Prostate gland (tissue), 2 donors: ENCODE measurements at regions not wholly inside any gene's neighbourhood (a gene's known extent, or its start where the extent isn't known, plus 50 kb on each side); places are given as distances from the start of the nearest gene placed in this dataset.

Experiments
- POLR2A ChIP-seq: fragments of 450-650 bp; IDR thresholded peaks from one replicate; pipeline ENCODE4 v1.6.1; 2016; ENCODE audit warnings: antibody characterized with exemption, mild to moderate bottlenecking
- POLR2AphosphoS5 ChIP-seq: sonication (generic); formaldehyde crosslinking; IDR thresholded peaks from one replicate; pipeline ENCODE4 v1.6.1; 2017; ENCODE audit warnings: antibody characterized with exemption
- TF ChIP-seq, protein P1 (sequence below), 4 experiments: fragments of 200-600 bp in 2 of 4; fragments of 450-650 bp in 2 of 4; sonication (generic) in 2 of 4; IDR thresholded peaks; 1 replicate in 3 of 4; 2 replicates in 1 of 4; pipeline ENCODE4 v1.5.1; 2016 to 2019; ENCODE audit warnings: antibody characterized with exemption in 4 of 4, mild to moderate bottlenecking in 2 of 4, moderate library complexity in 2 of 4

DNA sequence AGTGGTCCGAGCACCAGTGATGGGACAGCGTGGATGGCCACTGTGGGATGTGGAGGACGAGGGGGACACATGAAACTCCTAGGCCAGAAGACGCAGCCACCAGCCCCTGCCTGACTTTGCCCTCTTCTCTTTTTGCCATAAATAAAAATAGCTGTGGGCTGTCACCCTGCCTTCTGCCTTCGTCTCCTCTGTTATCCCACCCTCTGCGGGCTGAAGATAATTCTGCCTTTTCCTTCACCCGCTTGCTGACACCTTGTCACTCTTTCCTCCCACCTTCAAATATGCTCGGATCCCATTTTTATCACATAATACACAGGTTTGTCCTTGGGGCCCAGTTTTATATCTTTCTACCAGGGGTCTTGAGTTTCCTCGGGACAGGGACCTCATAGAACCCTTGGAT lies 87.6 kb upstream of the CIBAR2 start:
- TF ChIP-seq, protein P1, sequence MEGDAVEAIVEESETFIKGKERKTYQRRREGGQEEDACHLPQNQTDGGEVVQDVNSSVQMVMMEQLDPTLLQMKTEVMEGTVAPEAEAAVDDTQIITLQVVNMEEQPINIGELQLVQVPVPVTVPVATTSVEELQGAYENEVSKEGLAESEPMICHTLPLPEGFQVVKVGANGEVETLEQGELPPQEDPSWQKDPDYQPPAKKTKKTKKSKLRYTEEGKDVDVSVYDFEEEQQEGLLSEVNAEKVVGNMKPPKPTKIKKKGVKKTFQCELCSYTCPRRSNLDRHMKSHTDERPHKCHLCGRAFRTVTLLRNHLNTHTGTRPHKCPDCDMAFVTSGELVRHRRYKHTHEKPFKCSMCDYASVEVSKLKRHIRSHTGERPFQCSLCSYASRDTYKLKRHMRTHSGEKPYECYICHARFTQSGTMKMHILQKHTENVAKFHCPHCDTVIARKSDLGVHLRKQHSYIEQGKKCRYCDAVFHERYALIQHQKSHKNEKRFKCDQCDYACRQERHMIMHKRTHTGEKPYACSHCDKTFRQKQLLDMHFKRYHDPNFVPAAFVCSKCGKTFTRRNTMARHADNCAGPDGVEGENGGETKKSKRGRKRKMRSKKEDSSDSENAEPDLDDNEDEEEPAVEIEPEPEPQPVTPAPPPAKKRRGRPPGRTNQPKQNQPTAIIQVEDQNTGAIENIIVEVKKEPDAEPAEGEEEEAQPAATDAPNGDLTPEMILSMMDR (IDR thresholded peaks at IDR 0.05) = no peak
- TF ChIP-seq POLR2A = no peak
- TF ChIP-seq POLR2AphosphoS5 = no peak
